ENCODE measurements at regions not wholly inside any gene's neighbourhood (a gene's known extent, or its start where the extent isn't known, plus 50 kb on each side); places are given as distances from the start of the nearest gene placed in this dataset.

DNA sequence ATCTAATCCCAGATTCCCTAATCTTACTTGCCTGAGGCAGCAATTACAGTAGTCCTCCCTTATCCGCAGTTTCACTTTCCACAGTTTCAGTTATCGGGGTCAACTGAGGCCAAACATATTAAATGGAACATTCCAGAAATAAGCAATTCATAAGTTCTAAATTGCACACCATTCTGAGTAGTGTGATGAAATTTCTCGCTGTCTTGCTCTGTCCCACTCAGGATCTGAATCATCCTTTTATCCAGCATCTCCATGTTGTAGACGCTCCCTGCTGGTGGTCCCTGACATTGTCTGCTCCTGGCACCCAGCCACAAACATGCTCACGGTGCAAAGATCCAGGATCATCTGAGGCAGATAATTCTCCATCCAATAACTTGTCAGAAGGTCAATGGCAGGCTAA lies 128.7 kb upstream of the CXCL12 start:
- H2AFZ ChIP-seq (ENCODE audit: low read depth, low read length, severe bottlenecking): no peak overlapping the region
- no peak overlapping the region for H3K9ac ChIP-seq (ENCODE audit: low read length)
- H3K4me2 ChIP-seq (ENCODE audit: low read depth, low read length, poor library complexity, severe bottlenecking): no peak overlapping the region

GRCh38 chr10:44516891-44517290 lies 132.0 kb upstream of the CXCL12 start:
- H3K36me3 ChIP-seq (ENCODE audit: low read length): no peaks in the 10 kb centered on the region
- H3K9me3 ChIP-seq (ENCODE audit: insufficient read depth, low read length): no peaks in the 10 kb centered on the region
- no peaks in the 10 kb centered on the region for H3F3A ChIP-seq (ENCODE audit: insufficient read depth)
- H3K4me3 ChIP-seq (ENCODE audit: insufficient read depth, low read length, poor library complexity, severe bottlenecking): no peak overlapping the region
- no peak overlapping the region for H3K27ac ChIP-seq (ENCODE audit: low read depth, low read length)
- no peak overlapping the region for H2AFZ ChIP-seq (ENCODE audit: low read depth, low read length, severe bottlenecking)
- no peaks in the 10 kb centered on the region for H4K20me1 ChIP-seq (ENCODE audit: low read depth, low read length)
- H3K4me2 ChIP-seq (ENCODE audit: low read depth, low read length, poor library complexity, severe bottlenecking): no peak overlapping the region
- TF ChIP-seq, protein P1, sequence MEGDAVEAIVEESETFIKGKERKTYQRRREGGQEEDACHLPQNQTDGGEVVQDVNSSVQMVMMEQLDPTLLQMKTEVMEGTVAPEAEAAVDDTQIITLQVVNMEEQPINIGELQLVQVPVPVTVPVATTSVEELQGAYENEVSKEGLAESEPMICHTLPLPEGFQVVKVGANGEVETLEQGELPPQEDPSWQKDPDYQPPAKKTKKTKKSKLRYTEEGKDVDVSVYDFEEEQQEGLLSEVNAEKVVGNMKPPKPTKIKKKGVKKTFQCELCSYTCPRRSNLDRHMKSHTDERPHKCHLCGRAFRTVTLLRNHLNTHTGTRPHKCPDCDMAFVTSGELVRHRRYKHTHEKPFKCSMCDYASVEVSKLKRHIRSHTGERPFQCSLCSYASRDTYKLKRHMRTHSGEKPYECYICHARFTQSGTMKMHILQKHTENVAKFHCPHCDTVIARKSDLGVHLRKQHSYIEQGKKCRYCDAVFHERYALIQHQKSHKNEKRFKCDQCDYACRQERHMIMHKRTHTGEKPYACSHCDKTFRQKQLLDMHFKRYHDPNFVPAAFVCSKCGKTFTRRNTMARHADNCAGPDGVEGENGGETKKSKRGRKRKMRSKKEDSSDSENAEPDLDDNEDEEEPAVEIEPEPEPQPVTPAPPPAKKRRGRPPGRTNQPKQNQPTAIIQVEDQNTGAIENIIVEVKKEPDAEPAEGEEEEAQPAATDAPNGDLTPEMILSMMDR (IDR thresholded peaks at IDR 0.05; ENCODE audit: insufficient read depth, low read length, poor library complexity, severe bottlenecking): no peak
- TF ChIP-seq EZH2phosphoT487 (conservative IDR thresholded peaks at IDR 0.05; ENCODE audit: low read length): no peak
- H3K9me2 ChIP-seq (replicated peaks; ENCODE audit: insufficient read depth, low read length): no peaks in the 10 kb centered on the region
- H3K79me2 ChIP-seq (ENCODE audit: insufficient read depth, low read length): no peaks in the 10 kb centered on the region
- no peaks in the 10 kb centered on the region for H3K27me3 ChIP-seq (ENCODE audit: low read length)
- no peak overlapping the region for H3K9ac ChIP-seq (ENCODE audit: low read length)

More for the DNA sequence above, 128.7 kb upstream of the CXCL12 start:
- H3K9me2 ChIP-seq (replicated peaks; ENCODE audit: insufficient read depth, low read length): no peaks in the 10 kb centered on the region
- no peak for TF ChIP-seq EZH2phosphoT487 (conservative IDR thresholded peaks at IDR 0.05; ENCODE audit: low read length)
- TF ChIP-seq, protein P1 (IDR thresholded peaks at IDR 0.05; ENCODE audit: insufficient read depth, low read length, poor library complexity, severe bottlenecking): no peak
- H3K36me3 ChIP-seq (ENCODE audit: low read length): no peaks in the 10 kb centered on the region
- no peaks in the 10 kb centered on the region for H3F3A ChIP-seq (ENCODE audit: insufficient read depth)
- H3K9me3 ChIP-seq (ENCODE audit: insufficient read depth, low read length): no peaks in the 10 kb centered on the region
- H3K27me3 ChIP-seq (ENCODE audit: low read length): no peaks in the 10 kb centered on the region
- H3K4me3 ChIP-seq (ENCODE audit: insufficient read depth, low read length, poor library complexity, severe bottlenecking): no peak overlapping the region
- no peaks in the 10 kb centered on the region for H4K20me1 ChIP-seq (ENCODE audit: low read depth, low read length)
- no peaks in the 10 kb centered on the region for H3K79me2 ChIP-seq (ENCODE audit: insufficient read depth, low read length)
- H3K27ac ChIP-seq (ENCODE audit: low read depth, low read length): no peak overlapping the region

DNA sequence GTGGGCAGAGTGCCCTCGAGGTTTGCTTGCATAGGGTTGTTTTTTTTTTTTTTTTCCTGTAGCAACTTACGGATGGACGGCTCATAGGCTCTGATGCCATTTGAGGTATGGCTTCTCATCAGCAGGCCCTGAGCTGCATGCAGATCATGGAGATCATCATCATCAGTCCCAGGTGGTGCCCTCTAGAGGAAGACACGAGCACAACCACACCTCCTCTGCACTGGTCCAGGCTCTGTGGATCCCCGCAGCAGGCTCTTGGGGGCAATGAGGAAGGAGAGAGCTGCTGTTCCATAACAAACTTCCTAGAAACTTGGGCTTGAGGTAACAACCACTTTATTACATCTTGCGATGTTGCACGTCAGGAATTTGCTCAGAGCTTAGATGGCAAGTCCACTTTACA lies 132.7 kb upstream of the CXCL12 start:
- Histone ChIP-seq H3F3A (ENCODE audit: insufficient read depth) (no peaks in the 10 kb centered on the region), H4K20me1 (ENCODE audit: low read depth, low read length) (no peaks in the 10 kb centered on the region), H3K9me2 (replicated peaks; ENCODE audit: insufficient read depth, low read length) (no peaks in the 10 kb centered on the region), H3K27me3 (ENCODE audit: low read length) (no peaks in the 10 kb centered on the region), H3K36me3 (ENCODE audit: low read length) (no peaks in the 10 kb centered on the region), H3K9me3 (ENCODE audit: insufficient read depth, low read length) (no peaks in the 10 kb centered on the region), H3K9ac (ENCODE audit: low read length) (no peak overlapping the region), H3K4me3 (ENCODE audit: insufficient read depth, low read length, poor library complexity, severe bottlenecking) (no peak overlapping the region), H3K79me2 (ENCODE audit: insufficient read depth, low read length) (no peaks in the 10 kb centered on the region), H2AFZ (ENCODE audit: low read depth, low read length, severe bottlenecking) (no peak overlapping the region), H3K27ac (ENCODE audit: low read depth, low read length) (no peak overlapping the region), H3K4me2 (ENCODE audit: low read depth, low read length, poor library complexity, severe bottlenecking) (no peak overlapping the region)
- TF ChIP-seq, protein P1 (IDR thresholded peaks at IDR 0.05; ENCODE audit: insufficient read depth, low read length, poor library complexity, severe bottlenecking): peak; percentile 24
- no peak for TF ChIP-seq EZH2phosphoT487 (conservative IDR thresholded peaks at IDR 0.05; ENCODE audit: low read length)
